AG04450 (cell line): ENCODE measurements at regions not wholly inside any gene's neighbourhood (a gene's known extent, or its start where the extent isn't known, plus 50 kb on each side); places are given as distances from the start of the nearest gene placed in this dataset.
"Not testable (repeated sequence)": the region's sequence is repeated elsewhere in the genome, so short reads cannot be mapped to it uniquely, and the experiment has no call there.

Source experiments
- CTCF ChIA-PET: fragments of 300-600, 350-600 bp; formaldehyde crosslinking; extraction: SDS; loops from one replicate; lab custom pipeline; 2022; ENCODE audit warnings: antibody characterized with exemption, inconsistent platforms; lab: Charles Lee
- POLR2A ChIA-PET: fragments of 350-600 bp; formaldehyde crosslinking; extraction: SDS; loops from one replicate; lab custom pipeline; 2021; ENCODE audit warnings: antibody characterized with exemption, inconsistent platforms; lab: Yijun Ruan, JAX
- DNase-seq: peaks from one replicate; pipeline ENCODE4 v3.0.0-alpha.2; 2011; ENCODE audit warnings: low read depth, low spot score
- H3K27ac ChIP-seq: one replicate; pipeline ENCODE4 v1.5.1; 2012; ENCODE audit warnings: low read depth, low read length, control low read depth
- H3K27me3 ChIP-seq: one replicate; pipeline ENCODE4 v1.6.0; 2012; ENCODE audit warnings: low read length; ENCODE audit not compliant: control insufficient read depth, insufficient read depth
- H3K4me3 ChIP-seq: 2 replicates; pipeline ENCODE4 v1.5.1; 2011; ENCODE audit warnings: mild to moderate bottlenecking, low read depth, low read length, control low read depth
- H3K9me3 ChIP-seq: 2 replicates; pipeline ENCODE4 v1.5.1; 2012; ENCODE audit warnings: low read length; ENCODE audit not compliant: control insufficient read depth, insufficient read depth

DNA sequence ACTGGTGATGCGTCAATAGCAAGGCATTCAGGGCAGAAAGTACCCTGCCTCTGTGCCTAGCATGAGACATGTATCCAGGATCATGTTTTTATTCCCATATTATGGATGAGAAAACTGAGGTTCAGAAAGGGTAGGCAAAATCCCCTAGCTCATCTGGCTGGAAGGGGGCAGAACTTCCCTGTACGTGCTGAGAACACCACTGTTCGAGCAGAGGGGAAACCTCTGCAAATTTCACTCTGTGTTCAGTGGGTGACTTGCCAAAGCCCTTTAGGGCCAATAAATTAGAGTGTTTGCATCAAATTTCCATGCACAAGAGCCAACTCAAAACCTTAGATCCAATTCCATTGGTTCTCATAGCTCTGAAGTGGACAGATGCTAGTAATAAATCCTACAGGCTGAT, 82.6 kb upstream of the PRSS12 start:
- H3K27ac ChIP-seq, POLR2A ChIA-PET, H3K27me3 ChIP-seq, CTCF ChIA-PET, H3K4me3 ChIP-seq, H3K9me3 ChIP-seq, DNase-seq: not testable (repeated sequence)

DNA sequence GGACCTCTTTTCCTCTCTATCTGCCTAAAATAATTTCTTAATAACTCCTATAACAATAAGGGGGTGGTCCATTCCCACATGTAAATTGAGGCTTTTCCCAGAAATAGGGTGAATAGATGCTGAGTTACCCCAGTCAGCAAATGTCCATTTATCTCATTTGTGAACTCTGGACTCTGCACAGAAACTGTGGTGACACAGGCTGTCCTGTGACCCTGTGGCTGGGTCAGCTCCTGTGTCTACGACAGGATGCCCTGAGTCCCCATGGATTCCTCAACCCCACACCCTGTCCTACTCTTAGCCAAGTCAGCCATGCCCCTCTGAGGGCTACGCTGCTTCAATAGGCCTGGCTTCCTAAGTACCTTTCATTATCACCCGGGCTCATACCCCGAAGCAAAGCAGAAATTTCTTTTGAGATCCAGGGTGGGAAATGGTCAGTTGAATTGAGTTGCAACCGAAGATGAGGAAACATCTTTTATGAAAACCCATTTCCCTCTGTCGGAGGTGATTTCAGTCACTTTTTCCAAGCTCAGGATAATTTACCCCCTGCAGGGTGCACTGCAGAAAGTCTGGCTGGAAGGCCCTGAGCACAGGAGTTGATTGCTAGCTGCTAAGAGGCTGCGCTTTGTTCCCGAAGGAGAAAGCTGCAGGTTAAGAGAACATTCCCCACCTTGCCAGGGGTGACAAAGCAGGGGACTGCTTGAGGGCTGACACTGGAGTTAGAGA, 89.5 kb upstream of the PRSS12 start:
- DNase-seq, H3K9me3 ChIP-seq, H3K4me3 ChIP-seq, H3K27me3 ChIP-seq, H3K27ac ChIP-seq, POLR2A ChIA-PET, CTCF ChIA-PET: not testable (repeated sequence)

DNA sequence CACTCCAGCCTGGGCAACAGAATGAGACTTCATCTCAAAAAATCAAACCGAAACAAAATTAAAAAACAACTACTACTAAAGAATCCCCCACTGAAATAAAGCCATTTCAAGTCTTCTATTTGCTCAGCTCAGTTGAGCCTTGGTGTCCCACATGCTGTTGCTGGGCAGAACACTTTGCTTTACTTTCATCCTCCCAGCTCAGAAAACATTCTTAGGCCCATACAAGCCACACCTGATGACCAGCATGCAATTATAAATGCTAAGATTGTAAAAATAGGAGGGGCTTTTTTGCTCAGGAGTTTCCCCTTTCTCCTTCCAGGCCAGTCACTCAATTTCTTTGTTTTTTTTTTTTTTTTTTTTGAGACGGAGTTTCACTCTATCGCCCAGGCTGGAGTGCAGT, 94.6 kb upstream of the PRSS12 start:
- H3K9me3 ChIP-seq, DNase-seq, H3K27me3 ChIP-seq, CTCF ChIA-PET, H3K4me3 ChIP-seq, POLR2A ChIA-PET, H3K27ac ChIP-seq: not testable (repeated sequence)

DNA sequence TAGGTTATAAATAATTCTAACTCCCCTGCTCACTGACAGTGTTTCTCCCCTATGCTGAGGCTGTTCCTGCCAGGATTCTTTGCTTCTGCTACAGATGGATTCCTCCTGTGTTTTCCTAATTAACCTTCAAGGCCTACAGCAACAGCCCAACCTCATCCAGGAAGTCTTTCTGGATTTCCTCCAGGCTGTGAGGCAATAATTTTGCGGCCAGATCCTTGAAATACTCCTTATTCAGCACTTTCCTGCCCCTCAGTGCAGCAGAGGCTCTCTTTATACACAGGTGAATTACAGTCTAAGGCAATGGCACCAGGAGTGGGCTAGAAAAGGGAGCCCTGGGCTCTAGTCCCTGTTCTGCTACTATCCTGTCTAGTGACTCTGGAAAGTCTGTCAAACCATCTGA, 102.1 kb upstream of the PRSS12 start:
- CTCF ChIA-PET, H3K4me3 ChIP-seq, POLR2A ChIA-PET, H3K27ac ChIP-seq, H3K9me3 ChIP-seq, DNase-seq, H3K27me3 ChIP-seq: not testable (repeated sequence)

GRCh38 chr4:118461435-118461834, 108.6 kb upstream of the PRSS12 start:
- DNase-seq, POLR2A ChIA-PET, H3K27me3 ChIP-seq, CTCF ChIA-PET, H3K4me3 ChIP-seq, H3K27ac ChIP-seq, H3K9me3 ChIP-seq: not testable (repeated sequence)

DNA sequence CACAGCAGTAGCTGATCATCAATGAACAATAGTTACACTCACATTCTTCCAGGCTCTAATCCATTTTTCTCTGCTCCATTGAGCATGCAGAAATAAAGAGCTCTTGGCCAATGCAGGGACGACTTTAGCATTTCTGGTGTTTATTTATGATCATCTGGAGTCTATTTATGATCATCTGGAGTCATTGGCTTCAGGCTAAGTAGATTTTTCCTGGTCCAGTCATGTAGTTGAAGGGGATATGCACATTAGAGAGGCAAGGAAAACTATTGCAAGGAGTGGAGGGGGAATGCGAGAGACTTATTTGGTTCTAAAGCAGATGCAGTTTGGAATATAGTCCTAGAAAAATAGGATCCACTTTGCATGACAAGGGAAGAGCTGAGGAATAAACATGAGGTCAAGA, 113.0 kb upstream of the PRSS12 start:
- H3K27ac ChIP-seq, H3K9me3 ChIP-seq, H3K4me3 ChIP-seq, POLR2A ChIA-PET, H3K27me3 ChIP-seq, DNase-seq: not testable (repeated sequence)
- CTCF ChIA-PET, result interaction anchor here (0.9 kb wide), 1 partner anchor 42 kb away, joined by 5 read pairs; no protein-coding TSS in a partner anchor

GRCh38 chr4:118474001-118474626, 121.3 kb upstream of the PRSS12 start:
- peak overlapping the region; percentile 21 for H3K27ac ChIP-seq
- DNase-seq, POLR2A ChIA-PET, H3K9me3 ChIP-seq, CTCF ChIA-PET, H3K4me3 ChIP-seq, H3K27me3 ChIP-seq: not testable (repeated sequence)

DNA sequence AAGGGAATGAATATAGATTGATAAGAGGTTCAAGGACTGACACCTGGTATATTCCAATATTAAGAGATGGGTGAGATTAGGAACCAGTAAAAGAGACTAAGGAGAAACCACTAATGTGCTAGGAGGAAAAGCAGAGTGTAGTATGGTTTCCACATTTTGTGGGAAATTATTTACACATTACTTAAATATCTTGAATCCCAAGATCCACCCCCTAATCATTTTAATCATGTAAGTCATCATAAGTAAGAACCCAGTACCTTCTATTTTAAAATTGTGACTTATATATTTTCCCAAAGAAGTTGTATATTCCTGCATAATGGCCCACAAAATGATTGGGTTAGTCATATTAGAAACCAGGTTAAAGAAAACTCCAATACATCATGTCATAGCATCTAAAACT, 122.0 kb upstream of the PRSS12 start:
- H3K9me3 ChIP-seq, H3K4me3 ChIP-seq, H3K27me3 ChIP-seq, DNase-seq, H3K27ac ChIP-seq, POLR2A ChIA-PET, CTCF ChIA-PET: not testable (repeated sequence)

- CTCF ChIA-PET, H3K9me3 ChIP-seq, DNase-seq, H3K27me3 ChIP-seq, POLR2A ChIA-PET, H3K27ac ChIP-seq, H3K4me3 ChIP-seq: not testable (repeated sequence)
Measured at GRCh38 chr4:118475901-118476300, 123.1 kb upstream of the PRSS12 start.

- POLR2A ChIA-PET, H3K9me3 ChIP-seq, H3K27me3 ChIP-seq, DNase-seq, H3K4me3 ChIP-seq, H3K27ac ChIP-seq, CTCF ChIA-PET: not testable (repeated sequence)
Measured at GRCh38 chr4:118477826-118478225, 125.0 kb upstream of the PRSS12 start.

- H3K27ac ChIP-seq, CTCF ChIA-PET, H3K4me3 ChIP-seq, H3K27me3 ChIP-seq, DNase-seq, POLR2A ChIA-PET, H3K9me3 ChIP-seq: not testable (repeated sequence)
Measured at GRCh38 chr4:118485801-118486314, 133.1 kb upstream of the PRSS12 start.

GRCh38 chr4:118492963-118493362, 140.2 kb upstream of the PRSS12 start:
- H3K4me3 ChIP-seq, H3K9me3 ChIP-seq, CTCF ChIA-PET, H3K27ac ChIP-seq, DNase-seq, POLR2A ChIA-PET, H3K27me3 ChIP-seq: not testable (repeated sequence)
